GM10266 (cell line): ENCODE measurements at regions not wholly inside any gene's neighbourhood (a gene's known extent, or its start where the extent isn't known, plus 50 kb on each side); places are given as distances from the start of the nearest gene placed in this dataset.

ENCODE experiments used
- DNase-seq: peaks from one replicate; pipeline ENCODE4 v3.0.0; 2012; ENCODE audit errors: extremely low spot score
- TF ChIP-seq, protein P1 (sequence below): IDR thresholded peaks from 2 replicates; pipeline ENCODE4 v1.5.1; 2012; ENCODE audit warnings: mild to moderate bottlenecking, low read depth; ENCODE audit not compliant: control insufficient read depth, insufficient read depth; ENCODE audit errors: missing control alignments

DNA sequence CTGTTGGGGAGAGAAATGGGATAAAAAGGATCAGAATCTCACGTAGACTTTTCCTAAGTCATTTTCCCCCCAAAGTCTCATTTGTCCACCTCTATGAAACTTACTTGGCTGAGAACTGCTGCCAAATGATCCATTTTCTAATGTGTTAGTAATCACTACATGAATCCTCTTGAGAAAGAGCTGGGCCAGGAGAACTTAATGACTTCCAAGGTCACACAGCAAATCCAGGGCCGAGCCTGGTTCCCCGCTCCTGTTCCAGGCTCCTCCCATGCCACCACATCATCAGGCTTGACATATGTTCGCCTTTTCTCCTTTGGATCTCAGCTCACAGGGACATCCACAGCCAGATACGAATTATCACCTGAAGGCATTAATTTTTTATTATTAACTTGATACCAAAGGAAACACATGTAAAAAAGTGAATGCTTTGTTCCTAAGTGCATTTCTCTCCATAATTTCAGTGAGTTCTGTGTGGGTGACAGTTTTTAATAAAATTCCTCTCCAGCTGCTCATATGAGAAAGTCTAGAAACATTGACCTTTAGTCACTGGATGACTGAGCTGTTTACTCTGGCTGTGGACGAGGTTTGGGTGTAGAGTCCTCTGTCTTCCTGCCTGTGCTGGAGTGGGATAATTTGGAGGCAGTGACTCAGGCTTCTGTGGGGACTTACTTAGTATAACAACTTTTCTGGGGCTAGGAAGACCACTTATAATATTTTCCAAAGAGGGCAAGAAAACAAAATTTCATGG, 276.3 kb downstream of the PAX1 start:
- DNase-seq: no peak

DNA sequence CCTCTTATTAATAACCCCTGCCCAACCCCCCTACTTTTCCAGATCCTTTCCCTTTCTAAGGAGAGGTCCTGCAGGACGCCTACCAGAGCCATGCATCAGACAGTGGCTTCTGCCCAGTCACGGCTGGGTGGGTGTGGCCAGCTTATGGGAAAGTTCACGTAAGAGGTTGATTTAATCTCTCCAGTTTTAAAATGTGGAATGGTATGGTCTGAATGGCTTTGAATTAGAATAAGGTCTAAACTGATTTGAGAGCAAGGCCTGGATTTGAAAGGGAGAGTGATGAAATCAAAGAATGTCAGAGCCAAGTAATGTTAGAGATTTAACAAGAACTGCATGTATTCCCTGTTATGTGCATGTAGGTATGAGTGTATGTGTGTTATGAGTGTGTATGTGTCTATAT, 275.7 kb downstream of the PAX1 start:
- TF ChIP-seq, protein P1, sequence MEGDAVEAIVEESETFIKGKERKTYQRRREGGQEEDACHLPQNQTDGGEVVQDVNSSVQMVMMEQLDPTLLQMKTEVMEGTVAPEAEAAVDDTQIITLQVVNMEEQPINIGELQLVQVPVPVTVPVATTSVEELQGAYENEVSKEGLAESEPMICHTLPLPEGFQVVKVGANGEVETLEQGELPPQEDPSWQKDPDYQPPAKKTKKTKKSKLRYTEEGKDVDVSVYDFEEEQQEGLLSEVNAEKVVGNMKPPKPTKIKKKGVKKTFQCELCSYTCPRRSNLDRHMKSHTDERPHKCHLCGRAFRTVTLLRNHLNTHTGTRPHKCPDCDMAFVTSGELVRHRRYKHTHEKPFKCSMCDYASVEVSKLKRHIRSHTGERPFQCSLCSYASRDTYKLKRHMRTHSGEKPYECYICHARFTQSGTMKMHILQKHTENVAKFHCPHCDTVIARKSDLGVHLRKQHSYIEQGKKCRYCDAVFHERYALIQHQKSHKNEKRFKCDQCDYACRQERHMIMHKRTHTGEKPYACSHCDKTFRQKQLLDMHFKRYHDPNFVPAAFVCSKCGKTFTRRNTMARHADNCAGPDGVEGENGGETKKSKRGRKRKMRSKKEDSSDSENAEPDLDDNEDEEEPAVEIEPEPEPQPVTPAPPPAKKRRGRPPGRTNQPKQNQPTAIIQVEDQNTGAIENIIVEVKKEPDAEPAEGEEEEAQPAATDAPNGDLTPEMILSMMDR: no peak
- DNase-seq: no peak

More for the DNA sequence above, 276.3 kb downstream of the PAX1 start:
- TF ChIP-seq, protein P1: no peak

DNA sequence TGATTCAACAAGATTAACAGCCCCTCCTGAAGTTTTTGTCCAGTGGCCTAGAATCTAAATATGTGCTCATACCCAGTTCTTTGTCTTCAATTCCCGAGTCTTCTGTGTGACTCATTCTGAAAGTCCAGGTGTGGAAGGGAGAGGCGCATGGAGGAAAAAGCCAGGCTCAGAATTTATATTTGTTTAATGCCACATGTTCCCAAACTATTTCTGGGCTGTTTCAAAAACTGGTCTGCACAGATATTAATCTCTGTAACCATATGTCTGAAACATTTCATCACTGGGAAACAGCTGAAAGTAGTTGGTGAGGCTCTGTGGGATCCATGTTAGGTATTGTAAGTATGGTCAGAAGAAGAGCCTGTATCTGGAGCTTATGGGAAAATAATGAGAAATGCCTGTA, 266.0 kb downstream of the PAX1 start:
- TF ChIP-seq, protein P1: no peak
- DNase-seq: no peak

DNA sequence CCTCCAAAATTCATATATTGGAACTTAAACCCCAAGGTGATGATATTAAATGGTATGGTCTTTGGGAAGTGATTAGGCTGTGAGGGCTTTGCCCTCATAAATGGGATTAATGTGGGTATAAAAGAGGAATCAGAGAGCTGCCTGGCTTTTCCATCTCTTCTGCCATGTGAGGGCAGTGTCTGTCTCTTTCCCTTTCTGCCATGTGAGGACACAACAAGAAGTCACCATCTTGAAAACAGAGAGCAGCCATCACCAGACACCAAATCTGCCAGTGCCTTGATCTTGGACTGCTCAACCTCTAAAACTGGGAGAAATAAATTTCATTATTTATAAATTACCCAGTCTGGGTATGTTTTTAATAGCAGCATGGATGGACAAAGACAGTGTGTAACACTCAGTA, 263.0 kb downstream of the PAX1 start:
- TF ChIP-seq, protein P1: no peak
- DNase-seq: no peak

DNA sequence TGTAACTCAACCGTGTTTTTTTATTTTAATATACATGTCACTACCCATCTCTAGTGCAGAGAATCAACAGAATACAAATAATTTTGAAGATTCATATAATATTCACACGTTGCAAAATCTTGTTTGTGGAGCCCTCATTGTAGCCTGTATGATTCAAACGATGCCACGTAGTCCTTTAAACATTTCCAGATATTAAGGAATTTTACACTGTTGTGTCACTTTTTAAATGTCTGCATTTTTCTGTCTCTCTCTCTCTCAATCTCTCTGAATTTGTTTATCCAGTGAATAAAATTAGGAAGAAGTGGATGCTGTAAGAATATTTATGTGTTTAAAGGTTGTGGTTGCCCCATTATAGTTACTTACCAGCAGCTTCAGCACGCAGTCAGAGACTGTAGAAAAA, 262.0 kb downstream of the PAX1 start:
- TF ChIP-seq, protein P1: no peak
- no peak for DNase-seq

DNA sequence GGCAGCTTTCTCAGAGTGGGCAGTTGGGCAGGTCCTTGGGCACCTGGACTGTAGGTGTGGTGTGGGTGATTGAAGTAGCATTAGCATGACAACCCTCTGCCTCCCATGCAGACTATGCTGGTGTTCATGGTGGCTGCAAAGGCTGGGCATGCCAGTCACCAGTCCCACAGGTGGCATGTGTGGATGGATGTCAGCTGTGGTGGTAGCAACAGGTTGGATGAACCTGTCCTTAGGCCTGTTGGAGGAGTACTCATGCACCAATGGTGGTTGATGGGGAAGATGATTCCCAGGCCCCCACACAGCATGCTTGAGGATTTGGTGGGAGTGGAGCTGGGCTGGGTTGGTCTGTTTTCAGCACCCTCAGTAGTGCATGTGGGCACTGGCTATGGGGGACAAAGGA, 251.1 kb downstream of the PAX1 start:
- TF ChIP-seq, protein P1: no peak
- DNase-seq: no peak

DNA sequence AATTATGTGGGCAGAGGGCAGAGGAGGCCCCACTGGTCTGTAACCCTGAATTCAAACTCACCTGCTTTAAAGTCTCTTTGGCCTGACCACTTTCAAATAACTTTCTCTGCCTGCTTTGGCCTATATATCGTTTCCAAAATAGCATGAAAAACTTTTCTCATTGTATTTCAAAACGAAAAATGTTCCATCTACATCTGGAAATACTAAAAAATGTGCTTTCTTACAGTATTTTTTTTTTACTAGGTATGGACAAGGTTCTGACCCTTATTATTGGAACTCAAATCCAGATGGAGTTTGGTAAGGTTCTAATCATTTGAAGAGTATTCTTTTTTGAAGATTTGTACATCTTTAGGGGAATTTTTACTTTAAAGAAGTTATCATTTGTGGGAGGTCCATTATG, 241.9 kb downstream of the PAX1 start:
- no peak for DNase-seq
- TF ChIP-seq, protein P1: no peak
